Kidney tubule cell (primary cell): ENCODE measurements at regions not wholly inside any gene's neighbourhood (a gene's known extent, or its start where the extent isn't known, plus 50 kb on each side); places are given as distances from the start of the nearest gene placed in this dataset.
"Not testable (repeated sequence)": the region's sequence is repeated elsewhere in the genome, so short reads cannot be mapped to it uniquely, and the experiment has no call there.

ENCODE experiments used
- DNase-seq: peaks from one replicate; pipeline ENCODE4 v3.0.0-alpha.2; 2018; ENCODE audit warnings: low spot score

- peak; percentile 27 for DNase-seq
These were observed 107.3 kb downstream of the MINAR1 start for GRCh38 chr15:79539401-79539800.

GRCh38 chr15:79540551-79540950 is 108.4 kb downstream of the MINAR1 start:
- peak; percentile 7 for DNase-seq

GRCh38 chr15:79541196-79541595 is 109.1 kb downstream of the MINAR1 start:
- no peak for DNase-seq

- no peak for DNase-seq
These were observed 111.0 kb downstream of the MINAR1 start for GRCh38 chr15:79543097-79543496.

GRCh38 chr15:79549196-79549595 is 117.1 kb downstream of the MINAR1 start:
- no peak for DNase-seq

- no peak for DNase-seq
These were observed 128.2 kb downstream of the MINAR1 start for GRCh38 chr15:79560384-79560783.

- no peak for DNase-seq
These were observed 129.8 kb downstream of the MINAR1 start for GRCh38 chr15:79561982-79562381.

- peak; percentile 5 for DNase-seq
These were observed 130.3 kb downstream of the MINAR1 start for GRCh38 chr15:79562403-79562815.

- peak; percentile 19 for DNase-seq
These were observed 130.8 kb downstream of the MINAR1 start for GRCh38 chr15:79562899-79563298.

GRCh38 chr15:79570004-79570403 is 137.9 kb downstream of the MINAR1 start:
- no peak for DNase-seq

- DNase-seq, result no peak
These were observed 140.7 kb downstream of the MINAR1 start for GRCh38 chr15:79572691-79573404.

GRCh38 chr15:79574431-79575273 is 142.5 kb downstream of the MINAR1 start:
- DNase-seq, result not testable (repeated sequence)

GRCh38 chr15:79582650-79583049 is 150.5 kb downstream of the MINAR1 start:
- DNase-seq, result no peak

GRCh38 chr15:79592126-79592525 is 160.0 kb downstream of the MINAR1 start:
- DNase-seq, result no peak

- DNase-seq, result peak; percentile 11
These were observed 161.2 kb downstream of the MINAR1 start for GRCh38 chr15:79593119-79593869.

GRCh38 chr15:79595306-79595705 is 163.2 kb downstream of the MINAR1 start:
- DNase-seq, result no peak

GRCh38 chr15:79595995-79596622 is 164.0 kb downstream of the MINAR1 start:
- peak; percentile 91 for DNase-seq

GRCh38 chr15:79598639-79599038 is 166.5 kb downstream of the MINAR1 start:
- DNase-seq, result no peak

GRCh38 chr15:79601405-79602086 is 169.4 kb downstream of the MINAR1 start:
- DNase-seq, result no peak

- DNase-seq, result no peak
These were observed 170.0 kb downstream of the MINAR1 start for GRCh38 chr15:79602180-79602579.

GRCh38 chr15:79602731-79603130 is 170.6 kb downstream of the MINAR1 start:
- peak; percentile 7 for DNase-seq
